Mononuclear cell (primary cell): ENCODE measurements at regions not wholly inside any gene's neighbourhood (a gene's known extent, or its start where the extent isn't known, plus 50 kb on each side); places are given as distances from the start of the nearest gene placed in this dataset.

Experiments
- H3K27me3 ChIP-seq: 2 replicates; pipeline ENCODE4 v1.6.0; 2011; ENCODE audit warnings: low read length, control low read depth; ENCODE audit not compliant: insufficient read depth
- H3K4me1 ChIP-seq: 2 replicates; pipeline ENCODE4 v1.5.1; 2011; ENCODE audit warnings: mild to moderate bottlenecking, low read length, control low read depth; ENCODE audit not compliant: insufficient read depth
- H3K4me3 ChIP-seq: 2 replicates; pipeline ENCODE4 v1.5.1; 2011; ENCODE audit warnings: mild to moderate bottlenecking, low read length, moderate library complexity
- H3K9me3 ChIP-seq: 2 replicates; pipeline ENCODE4 v1.5.1; 2011; ENCODE audit warnings: low read depth, mild to moderate bottlenecking, control low read depth, low read length

GRCh38 chr2:217220228-217221013 is 360.6 kb upstream of the TNP1 start:
- H3K4me1 ChIP-seq: peaks cover 47% of the 10 kb centered on the region
- H3K4me3 ChIP-seq: no peak overlapping the region
- no peaks in the 10 kb centered on the region for H3K9me3 ChIP-seq
- peaks cover 65% of the 10 kb centered on the region for H3K27me3 ChIP-seq

- Histone ChIP-seq H3K4me3 (no peak overlapping the region), H3K9me3 (no peaks in the 10 kb centered on the region), H3K27me3 (peaks cover 63% of the 10 kb centered on the region), H3K4me1 (peaks cover 44% of the 10 kb centered on the region)
These were observed 359.3 kb upstream of the TNP1 start for GRCh38 chr2:217219164-217219520.

- H3K27me3 ChIP-seq: peaks cover 63% of the 10 kb centered on the region
- no peak overlapping the region for H3K4me3 ChIP-seq
- H3K4me1 ChIP-seq: peaks cover 38% of the 10 kb centered on the region
- no peaks in the 10 kb centered on the region for H3K9me3 ChIP-seq
These were observed 358.7 kb upstream of the TNP1 start for GRCh38 chr2:217218269-217219163.

GRCh38 chr2:217216982-217217381 is 357.1 kb upstream of the TNP1 start:
- H3K4me3 ChIP-seq: no peak overlapping the region
- H3K4me1 ChIP-seq: peaks cover 28% of the 10 kb centered on the region
- no peaks in the 10 kb centered on the region for H3K9me3 ChIP-seq
- H3K27me3 ChIP-seq: peaks cover 68% of the 10 kb centered on the region

- peaks cover 71% of the 10 kb centered on the region for H3K27me3 ChIP-seq
- peaks cover 25% of the 10 kb centered on the region for H3K4me1 ChIP-seq
- no peak overlapping the region for H3K4me3 ChIP-seq
- no peaks in the 10 kb centered on the region for H3K9me3 ChIP-seq
These were observed 356.5 kb upstream of the TNP1 start for GRCh38 chr2:217216316-217216715.

GRCh38 chr2:217215877-217216276 is 356.0 kb upstream of the TNP1 start:
- H3K27me3 ChIP-seq: peaks cover 71% of the 10 kb centered on the region
- no peak overlapping the region for H3K4me3 ChIP-seq
- no peaks in the 10 kb centered on the region for H3K9me3 ChIP-seq
- peaks cover 22% of the 10 kb centered on the region for H3K4me1 ChIP-seq

GRCh38 chr2:217208867-217209266 is 349.0 kb upstream of the TNP1 start:
- peaks cover 39% of the 10 kb centered on the region for H3K27me3 ChIP-seq
- H3K9me3 ChIP-seq: no peaks in the 10 kb centered on the region
- no peak overlapping the region for H3K4me3 ChIP-seq
- no peaks in the 10 kb centered on the region for H3K4me1 ChIP-seq

GRCh38 chr2:217207699-217208010 is 347.8 kb upstream of the TNP1 start:
- H3K27me3 ChIP-seq: peaks cover 38% of the 10 kb centered on the region
- H3K9me3 ChIP-seq: no peaks in the 10 kb centered on the region
- H3K4me1 ChIP-seq: no peaks in the 10 kb centered on the region
- H3K4me3 ChIP-seq: no peak overlapping the region

- no peaks in the 10 kb centered on the region for H3K4me1 ChIP-seq
- no peak overlapping the region for H3K4me3 ChIP-seq
- peaks cover 35% of the 10 kb centered on the region for H3K27me3 ChIP-seq
- no peaks in the 10 kb centered on the region for H3K9me3 ChIP-seq
These were observed 347.2 kb upstream of the TNP1 start for GRCh38 chr2:217206907-217207698.

GRCh38 chr2:217206016-217206725 is 346.3 kb upstream of the TNP1 start:
- Histone ChIP-seq H3K9me3 (no peaks in the 10 kb centered on the region), H3K4me1 (no peaks in the 10 kb centered on the region), H3K4me3 (no peak overlapping the region), H3K27me3 (peaks cover 30% of the 10 kb centered on the region)

GRCh38 chr2:217204358-217204757 is 344.5 kb upstream of the TNP1 start:
- no peaks in the 10 kb centered on the region for H3K4me1 ChIP-seq
- H3K9me3 ChIP-seq: no peaks in the 10 kb centered on the region
- peaks cover 29% of the 10 kb centered on the region for H3K27me3 ChIP-seq
- no peak overlapping the region for H3K4me3 ChIP-seq

GRCh38 chr2:217203086-217203485 is 343.2 kb upstream of the TNP1 start:
- no peak overlapping the region for H3K4me3 ChIP-seq
- H3K4me1 ChIP-seq: no peaks in the 10 kb centered on the region
- H3K9me3 ChIP-seq: no peaks in the 10 kb centered on the region
- peaks cover 27% of the 10 kb centered on the region for H3K27me3 ChIP-seq

- Histone ChIP-seq H3K9me3 (no peaks in the 10 kb centered on the region), H3K4me3 (no peak overlapping the region), H3K4me1 (no peaks in the 10 kb centered on the region), H3K27me3 (peaks cover 19% of the 10 kb centered on the region)
These were observed 339.4 kb upstream of the TNP1 start for GRCh38 chr2:217199255-217199630.

GRCh38 chr2:217195658-217196446 is 336.0 kb upstream of the TNP1 start:
- Histone ChIP-seq H3K4me3 (no peak overlapping the region), H3K9me3 (no peaks in the 10 kb centered on the region), H3K27me3 (peaks cover 18% of the 10 kb centered on the region), H3K4me1 (no peaks in the 10 kb centered on the region)
